WTC11 (cell line): ENCODE measurements at regions not wholly inside any gene's neighbourhood (a gene's known extent, or its start where the extent isn't known, plus 50 kb on each side); places are given as distances from the start of the nearest gene placed in this dataset.

Experiments
- E2F1 ChIP-seq: sonication (generic); formaldehyde crosslinking; IDR thresholded peaks from 2 replicates; pipeline ENCODE4 v1.8.0; 2022; ENCODE audit warnings: mild to moderate bottlenecking, missing genetic modification reagents
- MAX ChIP-seq: sonication (generic); formaldehyde crosslinking; IDR thresholded peaks from 2 replicates; pipeline ENCODE4 v1.8.0; 2022; ENCODE audit warnings: mild to moderate bottlenecking, missing genetic modification reagents

GRCh38 chr9:80041821-80042220, 470.1 kb downstream of the TLE4 start:
- TF ChIP-seq E2F1 (CRISPR knock-in tag) (no peak), MAX (CRISPR knock-in tag) (no peak)
